ENCODE measurements at regions not wholly inside any gene's neighbourhood (a gene's known extent, or its start where the extent isn't known, plus 50 kb on each side); places are given as distances from the start of the nearest gene placed in this dataset.

GRCh38 chr10:34908481-34908880 lies 93.4 kb upstream of the PARD3 start:
- no peak for ATAC-seq
- BruUV-seq (replicated peaks) = no TSS peak

More at GRCh38 chr10:34908481-34908880, 93.4 kb upstream of the PARD3 start:
- no peaks in the 10 kb centered on the region for H3K79me2 ChIP-seq (ENCODE audit: insufficient read depth, low read length)
- ChIA-PET CTCF (no interaction called here), RAD21 (ENCODE audit: low non-redundant PET in 1 of 2, low total read pairs in 2 of 2, uncharacterized antibody in 2 of 2, unreplicated experiment in 2 of 2) (no interaction called here), POLR2A (interaction anchor here (0.6 kb wide), 2 partner anchors 27 to 223 kb away, joined by 4 read pairs; no protein-coding TSS in a partner anchor)
- no peak for TF ChIP-seq MAX (IDR thresholded peaks at IDR 0.05)
- no peak for TF ChIP-seq ATF3 (IDR thresholded peaks at IDR 0.05)
- no peak for TF ChIP-seq SRF (IDR thresholded peaks at IDR 0.05; ENCODE audit: low read depth)
- TF ChIP-seq POLR2AphosphoS5 (IDR thresholded peaks at IDR 0.05; ENCODE audit: low read depth, low read length) = no peak
- TF ChIP-seq CTCF (IDR thresholded peaks at IDR 0.05 in 2 of 3, conservative IDR thresholded peaks at IDR 0.05 in 1 of 3; ENCODE audit: borderline replicate concordance in 1 of 3, insufficient read depth in 1 of 3, low read depth in 2 of 3, low read length in 2 of 3) = no peak
- no peak for TF ChIP-seq CBX3 (IDR thresholded peaks at IDR 0.05; ENCODE audit: low read depth)
- TF ChIP-seq EZH2phosphoT487 (IDR thresholded peaks at IDR 0.05; ENCODE audit: borderline replicate concordance) = no peak
- no peak for TF ChIP-seq POLR2A (IDR thresholded peaks at IDR 0.05; ENCODE audit: borderline replicate concordance, extremely low read depth, insufficient read depth, insufficient read length)
- no peak for TF ChIP-seq ZNF274 (IDR thresholded peaks at IDR 0.05; ENCODE audit: low read depth, low read length)
- TF ChIP-seq ZBTB33 (IDR thresholded peaks at IDR 0.05; ENCODE audit: extremely low read depth, insufficient replicate concordance, low read length) = no peak
- H3K9me3 ChIP-seq (ENCODE audit: control insufficient read depth in 1 of 2, insufficient read depth in 1 of 2, low read depth in 1 of 2, low read length in 2 of 2) = no peaks in the 10 kb centered on the region
- no peaks in the 10 kb centered on the region for H3K27me3 ChIP-seq (ENCODE audit: insufficient read depth, low read length)
- H3K36me3 ChIP-seq (ENCODE audit: control insufficient read depth in 1 of 2, insufficient read depth in 2 of 2, low read length in 2 of 2) = no peaks in the 10 kb centered on the region
- intact Hi-C loops (cut with micrococcal nuclease) = no loop called here
- no peak overlapping the region for H3K4me2 ChIP-seq (ENCODE audit: low read length)
- H3K4me3 ChIP-seq (replicated peaks in 1 of 2; ENCODE audit: low read depth in 1 of 2, low read length in 2 of 2) = no peak overlapping the region
- no peaks in the 10 kb centered on the region; the same call in 1 of the 2 replicates for H3K9me2 ChIP-seq (ENCODE audit: insufficient read depth)
- no peaks in the 10 kb centered on the region for H4K20me1 ChIP-seq (ENCODE audit: insufficient read depth)
- H3K4me1 ChIP-seq (ENCODE audit: control insufficient read depth in 1 of 2, insufficient read depth in 2 of 2, low read length in 2 of 2) = no peaks in the 10 kb centered on the region; a peak in 1 of 4 replicates
- no peak for DNase-seq (ENCODE audit: low read depth, low spot score)
- H2AFZ ChIP-seq (ENCODE audit: low read depth, low read length, poor library complexity, severe bottlenecking) = no peak overlapping the region
- H3K9ac ChIP-seq (ENCODE audit: low read length) = no peak overlapping the region
- H3K27ac ChIP-seq (ENCODE audit: low read depth, low read length) = no peak overlapping the region
